ENCODE measurements at regions not wholly inside any gene's neighbourhood (a gene's known extent, or its start where the extent isn't known, plus 50 kb on each side); places are given as distances from the start of the nearest gene placed in this dataset.
"Not testable (repeated sequence)": the region's sequence is repeated elsewhere in the genome, so short reads cannot be mapped to it uniquely, and the experiment has no call there.

DNA sequence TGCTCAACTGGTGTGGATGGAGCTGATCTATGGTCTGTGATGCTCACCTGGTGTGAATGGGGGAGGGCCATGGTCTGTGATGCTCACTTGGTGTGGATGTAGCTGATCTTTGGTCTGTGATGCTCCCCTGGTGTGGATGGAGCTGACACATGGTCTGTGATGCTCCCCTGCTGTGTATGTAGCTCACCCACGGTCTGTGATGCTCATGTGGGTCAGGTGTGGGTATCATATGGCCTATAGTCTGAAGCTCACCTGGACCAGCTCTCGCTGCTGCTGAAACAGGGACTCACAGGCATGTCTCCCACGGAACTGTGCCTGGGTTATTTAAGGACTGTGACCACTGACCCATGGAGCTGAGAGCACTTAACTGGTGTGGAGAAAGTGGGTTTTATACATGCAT, 109.7 kb downstream of the CRLF2 start:
- DNase-seq (ENCODE audit: low spot score) = no peak

DNA sequence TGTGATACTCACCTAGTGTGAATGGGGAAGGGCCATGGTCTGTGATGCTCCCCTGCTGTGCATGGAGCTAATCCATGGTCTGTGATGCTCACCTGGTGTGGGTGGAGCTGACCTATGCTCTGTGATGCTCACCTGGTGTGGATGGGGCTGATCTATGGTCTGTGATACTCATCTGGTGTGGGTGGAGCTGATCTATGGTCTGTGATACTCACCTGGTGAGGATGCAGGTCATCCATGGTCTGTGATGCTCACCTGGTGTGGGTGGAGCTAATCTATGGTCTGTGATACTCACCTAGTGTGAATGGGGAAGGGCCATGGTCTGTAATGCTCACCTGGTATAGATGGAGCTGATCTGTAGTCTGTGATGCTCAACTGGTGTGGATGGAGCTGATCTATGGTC, 110.2 kb downstream of the CRLF2 start:
- DNase-seq (ENCODE audit: low spot score) = not testable (repeated sequence)

DNA sequence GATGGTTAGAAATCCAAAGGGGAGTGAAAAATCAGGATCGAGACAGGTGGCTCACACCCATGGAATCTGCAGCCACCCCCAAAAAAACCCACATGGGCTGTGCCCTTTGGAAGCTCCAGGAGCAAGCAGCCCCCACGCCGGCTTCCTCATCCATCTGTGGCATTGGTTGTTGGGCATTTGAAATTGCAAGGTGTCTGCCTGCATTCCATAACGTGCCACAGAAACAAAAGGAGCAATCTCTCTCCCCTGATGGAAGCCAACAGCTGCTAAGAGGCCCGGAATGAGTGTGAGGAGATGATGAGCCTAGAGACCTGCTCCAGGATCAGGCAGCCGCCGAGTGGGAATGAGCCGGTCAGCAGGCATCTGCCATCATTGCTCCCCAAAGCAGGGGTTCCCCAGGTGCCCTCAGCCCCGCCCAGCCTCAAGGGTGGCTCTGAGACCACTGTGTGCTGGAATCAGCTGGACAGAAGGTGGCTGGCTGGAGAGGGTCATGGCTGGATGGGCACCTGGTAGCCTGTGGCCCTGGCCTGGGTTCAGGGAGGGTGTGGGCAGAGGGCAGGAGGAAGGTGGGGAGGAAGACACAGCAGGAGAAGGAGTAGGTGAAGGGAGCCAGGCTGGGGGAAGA, 113.2 kb downstream of the CRLF2 start:
- no peak for DNase-seq (ENCODE audit: low spot score)

DNA sequence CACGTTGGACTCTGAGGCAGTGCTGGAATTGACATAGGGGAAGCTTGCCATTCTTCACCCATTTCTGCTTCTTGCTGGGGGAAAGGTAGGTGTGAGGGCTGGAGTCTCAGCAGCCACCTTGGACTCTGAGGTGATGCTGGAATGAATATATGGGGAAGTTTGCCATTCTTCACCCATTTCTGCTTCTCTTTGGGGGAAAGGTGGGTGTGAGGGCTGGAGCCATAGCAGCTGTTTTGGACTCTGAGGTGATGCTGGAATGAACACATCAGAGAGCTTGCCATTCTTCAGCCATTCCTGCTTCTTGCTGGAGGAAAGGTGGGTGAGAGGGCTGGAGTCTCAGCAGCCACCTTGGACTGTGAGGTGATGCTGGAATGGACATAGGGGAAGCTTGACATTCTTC, 115.1 kb downstream of the CRLF2 start:
- DNase-seq (ENCODE audit: low spot score) = no peak

DNA sequence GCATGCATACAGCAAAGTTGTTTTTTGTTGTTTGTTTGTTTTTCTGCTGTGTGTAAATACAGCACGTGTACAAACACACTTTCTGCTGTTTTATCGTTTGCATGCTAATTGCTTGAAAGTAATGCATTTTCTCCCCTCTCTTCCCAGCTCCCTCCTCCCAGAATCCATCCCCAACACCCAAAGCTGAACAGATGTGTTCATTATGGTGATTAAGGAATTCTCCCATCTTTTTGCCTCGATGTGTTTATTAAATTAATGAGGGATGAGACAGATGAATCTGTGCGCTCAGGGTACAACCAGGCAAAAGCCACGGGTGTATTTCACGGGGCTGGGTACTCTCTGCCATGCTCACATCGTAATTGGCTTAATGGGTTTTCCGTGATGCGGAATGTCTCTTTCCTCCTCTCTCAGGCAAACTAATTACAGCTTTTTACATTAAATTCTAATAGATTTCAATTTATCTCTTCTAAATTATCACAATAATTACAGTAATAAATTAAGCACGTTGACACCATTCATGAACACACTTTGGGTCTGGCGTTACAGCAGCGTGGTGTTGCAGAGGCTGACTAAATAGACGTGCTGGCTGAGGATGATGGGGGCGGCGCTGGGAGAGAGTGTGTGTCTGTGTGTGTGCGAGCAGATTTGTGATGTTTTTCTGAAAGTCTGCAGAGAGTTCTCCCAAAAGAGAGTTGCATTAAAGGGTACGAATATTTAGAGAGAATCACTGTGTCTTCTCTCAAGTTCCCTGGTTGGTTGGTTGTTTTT, 117.7 kb downstream of the CRLF2 start:
- DNase-seq (ENCODE audit: low spot score) = no peak

DNA sequence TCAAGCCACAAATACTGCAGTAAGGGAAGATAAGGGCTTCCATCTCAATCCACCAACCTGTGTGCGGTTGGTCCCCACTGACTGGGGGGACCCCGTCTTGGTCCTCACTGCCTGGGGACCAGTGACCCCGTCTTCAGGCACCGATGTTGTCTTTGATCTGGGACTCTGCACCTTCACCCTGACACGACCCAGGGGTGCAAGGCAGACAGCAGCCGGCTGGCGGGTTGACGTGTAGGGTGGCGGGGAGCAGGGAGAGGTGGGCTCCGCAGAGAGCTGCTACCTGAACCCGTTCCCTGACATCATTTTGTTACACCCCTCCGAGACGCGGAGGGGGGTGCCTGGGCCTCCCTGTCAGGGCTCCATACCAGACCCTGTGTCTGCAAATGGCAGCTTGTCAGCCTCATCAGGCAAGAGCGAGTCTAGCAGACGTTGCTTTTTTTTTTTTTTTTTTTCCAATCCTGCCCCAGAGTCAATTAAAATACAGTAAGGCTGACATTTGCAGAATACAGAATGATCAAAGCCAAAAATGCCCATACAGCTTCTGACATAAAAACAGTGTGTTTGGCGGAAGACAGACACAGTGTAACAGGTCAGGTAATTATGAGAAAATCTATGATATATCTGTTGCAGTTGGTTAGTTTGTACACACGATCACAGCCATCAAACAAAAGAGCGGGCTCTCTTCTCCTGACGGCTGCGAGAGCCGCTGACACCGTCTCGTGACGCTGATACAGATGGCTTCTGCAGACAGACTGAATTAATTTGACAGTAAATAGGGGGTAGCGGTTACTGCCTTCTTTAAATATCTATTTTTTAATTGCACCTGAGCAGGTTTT, 118.6 kb downstream of the CRLF2 start:
- DNase-seq (ENCODE audit: low spot score) = no peak

DNA sequence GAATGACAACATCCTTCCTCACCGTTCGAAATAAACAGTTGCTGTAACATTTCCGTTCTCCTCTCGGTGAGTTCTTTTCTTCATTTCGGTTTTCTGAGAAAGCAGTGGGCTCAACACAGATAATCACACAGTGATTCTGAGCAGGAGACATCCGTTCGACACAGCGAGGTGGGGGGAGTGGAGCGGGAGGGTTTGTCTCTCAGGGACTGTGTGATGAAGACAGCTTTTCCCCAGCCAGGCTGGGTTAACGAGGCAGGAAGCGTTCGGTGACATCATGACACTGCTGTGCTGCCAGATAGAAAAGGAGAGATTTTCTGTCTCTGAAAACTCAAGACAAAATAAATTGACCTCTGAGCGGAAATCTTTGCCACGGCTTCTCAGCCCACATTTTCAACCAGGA, 119.3 kb downstream of the CRLF2 start:
- DNase-seq (ENCODE audit: low spot score) = no peak

DNA sequence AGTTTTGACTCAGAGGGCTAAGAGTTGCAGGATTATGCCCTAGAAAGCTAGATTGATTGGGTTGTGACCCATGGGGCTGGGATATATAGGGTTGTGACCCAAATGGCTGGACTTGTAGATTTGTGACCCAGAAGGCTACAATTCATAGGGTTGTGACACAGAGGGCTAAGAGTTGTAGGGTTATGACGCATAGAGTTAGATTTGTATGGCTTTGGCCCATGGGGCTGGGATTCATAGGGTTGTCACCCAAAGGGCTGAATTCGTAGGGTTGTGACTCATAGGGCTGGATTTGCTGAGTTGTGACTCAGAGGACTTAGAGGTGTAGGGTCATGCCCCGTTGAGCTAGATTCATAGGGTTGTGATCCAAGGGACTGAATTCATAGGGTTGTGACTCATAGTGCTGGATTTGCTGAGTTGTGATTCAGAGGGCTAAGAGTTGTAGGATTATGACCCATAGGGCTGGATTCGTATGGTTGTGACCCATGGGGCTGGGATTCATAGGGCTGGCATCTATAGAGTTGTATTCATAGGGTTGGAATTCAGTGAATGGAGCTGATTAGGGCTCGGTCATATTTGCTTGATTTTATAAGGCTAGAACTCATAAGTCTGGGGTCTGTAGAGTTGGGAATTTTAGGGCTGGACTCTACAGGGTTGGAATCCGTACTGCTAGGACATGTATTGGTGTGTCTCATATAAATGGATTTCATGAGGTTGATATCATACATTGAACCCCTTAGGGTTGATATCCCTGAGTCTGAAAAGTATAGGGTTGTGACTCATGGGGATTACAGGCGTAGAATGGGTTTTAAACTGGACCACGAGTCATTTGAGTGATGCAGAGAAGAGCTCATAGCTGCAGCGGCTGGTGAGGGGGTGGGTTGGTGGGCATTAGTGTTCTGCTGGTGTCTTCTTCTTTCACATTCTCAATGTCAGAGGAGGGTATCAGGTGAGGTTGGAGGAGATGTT, 125.7 kb downstream of the CRLF2 start:
- no peak for DNase-seq (ENCODE audit: low spot score)

DNA sequence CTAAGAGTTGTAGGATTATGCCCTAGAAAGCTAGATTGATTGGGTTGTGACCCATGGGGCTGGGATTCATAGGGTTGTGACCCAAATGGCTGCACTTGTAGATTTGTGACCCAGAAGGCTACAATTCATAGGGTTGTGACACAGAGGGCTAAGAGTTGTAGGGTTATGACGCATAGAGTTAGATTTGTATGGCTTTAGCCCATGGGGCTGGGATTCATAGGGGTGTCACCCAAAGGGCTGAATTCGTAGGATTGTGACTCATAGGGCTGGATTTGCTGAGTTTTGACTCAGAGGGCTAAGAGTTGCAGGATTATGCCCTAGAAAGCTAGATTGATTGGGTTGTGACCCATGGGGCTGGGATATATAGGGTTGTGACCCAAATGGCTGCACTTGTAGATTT, 126.6 kb downstream of the CRLF2 start:
- DNase-seq (ENCODE audit: low spot score) = not testable (repeated sequence)

DNA sequence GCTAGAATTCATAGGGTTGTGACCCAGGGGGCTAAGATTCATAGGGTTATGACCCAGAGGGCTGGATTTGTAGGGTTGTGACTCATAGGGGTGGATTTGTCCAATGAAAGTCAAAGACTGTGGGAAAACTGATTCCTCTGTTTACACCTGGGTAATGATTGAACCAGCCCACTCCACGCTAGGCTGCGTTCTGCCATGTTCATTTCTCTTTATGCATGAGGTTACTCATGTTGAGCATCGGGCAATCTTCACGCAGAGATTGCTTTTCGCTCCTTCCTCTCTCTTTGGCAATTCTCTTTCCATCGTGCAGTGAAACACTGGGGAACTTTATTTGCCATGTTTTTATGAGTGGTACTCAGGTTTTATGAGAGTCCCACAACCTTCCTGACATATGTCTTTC, 127.8 kb downstream of the CRLF2 start:
- DNase-seq (ENCODE audit: low spot score) = no peak

DNA sequence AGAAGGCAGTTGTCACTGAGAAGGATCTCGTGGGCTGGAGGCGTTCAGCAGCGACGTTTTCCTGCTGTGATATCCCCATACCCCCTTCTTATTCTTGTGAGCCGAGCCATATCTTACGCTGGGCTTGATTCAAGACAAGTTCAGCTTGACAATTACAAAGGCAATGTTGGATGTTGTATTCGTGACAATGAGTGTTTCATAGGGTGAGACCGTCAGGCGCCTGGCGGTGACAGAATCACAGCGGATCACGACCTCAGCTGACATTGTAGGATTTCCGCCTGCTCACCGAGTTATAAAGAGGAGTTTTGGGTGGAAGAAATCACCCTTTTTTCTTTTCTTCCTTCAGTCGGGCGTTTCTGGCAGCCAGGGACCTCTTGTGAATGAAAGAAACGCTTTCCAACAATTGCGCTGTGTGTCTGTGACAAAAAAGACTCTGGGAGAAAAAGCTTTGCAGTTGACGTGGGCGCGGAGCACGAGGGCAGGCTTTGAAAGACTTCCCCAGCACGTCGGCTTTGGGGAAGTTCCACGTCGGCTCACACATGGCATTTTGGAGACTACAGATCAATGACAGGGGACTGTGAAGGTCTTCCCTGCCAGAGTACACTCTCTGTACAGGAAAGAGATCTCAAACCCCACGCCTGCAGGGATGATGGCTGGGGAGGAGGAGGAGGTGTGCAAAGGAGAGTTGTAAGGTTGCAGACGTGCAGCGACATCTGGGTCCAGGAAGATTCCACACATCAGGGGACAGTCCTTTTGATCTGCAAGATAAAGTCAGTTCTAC, 135.4 kb downstream of the CRLF2 start:
- DNase-seq (ENCODE audit: low spot score) = no peak

DNA sequence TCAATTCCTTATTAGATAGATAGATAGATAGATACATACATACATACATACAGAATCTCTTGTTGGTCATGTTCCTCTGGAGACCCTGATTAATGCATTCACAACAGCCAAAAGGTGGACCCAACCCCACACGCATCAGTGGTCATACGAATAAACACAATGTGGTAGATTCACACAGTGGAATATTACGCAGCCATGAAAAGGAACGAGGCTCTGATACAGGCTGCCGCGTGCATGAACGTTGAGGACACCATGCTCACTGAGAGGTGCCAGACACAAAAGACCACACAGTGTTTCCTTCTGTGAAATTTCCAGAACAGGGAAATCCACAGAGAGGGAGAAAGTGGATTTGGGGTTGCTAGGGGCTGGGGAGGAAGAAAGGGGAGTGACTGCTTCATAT, 136.7 kb downstream of the CRLF2 start:
- no peak for DNase-seq (ENCODE audit: low spot score)

DNA sequence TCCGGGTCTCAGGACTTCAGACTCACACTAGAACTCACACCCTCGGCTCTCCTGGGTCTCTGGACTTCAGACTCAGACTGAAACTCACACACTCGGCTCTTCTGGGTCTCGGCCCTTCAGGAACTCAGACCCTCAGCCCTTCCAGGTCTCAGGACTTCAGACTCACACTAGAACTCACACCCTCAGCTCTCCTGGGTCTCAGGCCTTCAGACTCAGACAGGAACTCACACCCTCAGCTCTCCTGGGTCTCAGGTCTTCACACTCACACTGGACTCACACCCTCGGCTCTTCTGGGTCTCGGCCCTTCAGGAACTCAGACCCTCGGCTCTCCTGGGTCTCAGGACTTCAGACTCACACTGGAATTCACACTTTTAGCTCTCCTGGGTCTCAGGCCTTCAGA, 137.3 kb downstream of the CRLF2 start:
- no peak for DNase-seq (ENCODE audit: low spot score)

DNA sequence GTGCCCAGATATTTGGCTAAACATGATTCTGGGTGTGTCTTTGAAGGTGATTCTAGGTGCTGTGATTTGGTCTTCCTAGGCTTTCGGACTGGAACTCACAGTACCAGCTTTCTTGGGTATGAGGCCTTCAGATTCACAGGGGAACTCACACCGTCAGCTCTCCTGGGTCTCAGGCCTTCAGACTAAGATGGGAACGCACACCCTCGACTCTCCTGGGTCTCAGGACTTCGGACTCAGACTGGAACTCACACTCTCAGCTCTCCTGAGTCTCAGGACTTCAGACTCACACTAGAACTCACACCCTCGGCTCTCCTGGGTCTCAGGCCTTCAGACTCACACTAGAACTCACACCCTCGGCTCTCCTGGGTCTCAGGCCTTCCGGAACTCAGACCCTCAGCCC, 137.7 kb downstream of the CRLF2 start:
- no peak for DNase-seq (ENCODE audit: low spot score)

DNA sequence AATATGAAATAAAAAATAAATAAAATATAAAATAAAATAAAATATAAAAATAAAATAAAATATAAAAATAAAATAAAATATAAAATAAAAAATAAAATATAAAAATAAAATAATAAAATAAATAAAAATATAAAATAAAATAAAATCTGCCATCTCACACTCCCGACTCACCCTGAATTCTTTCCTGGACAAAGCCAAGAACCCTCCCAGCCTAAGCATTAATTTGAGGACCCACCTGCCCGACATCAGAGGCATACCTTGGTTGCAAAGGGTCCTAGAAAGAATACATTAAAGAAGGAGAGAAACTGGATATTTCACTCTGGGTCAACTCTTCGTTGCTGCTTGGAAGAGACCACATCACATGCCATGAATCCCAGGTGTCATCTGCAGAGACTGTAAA, 138.3 kb downstream of the CRLF2 start:
- DNase-seq (ENCODE audit: low spot score) = no peak

DNA sequence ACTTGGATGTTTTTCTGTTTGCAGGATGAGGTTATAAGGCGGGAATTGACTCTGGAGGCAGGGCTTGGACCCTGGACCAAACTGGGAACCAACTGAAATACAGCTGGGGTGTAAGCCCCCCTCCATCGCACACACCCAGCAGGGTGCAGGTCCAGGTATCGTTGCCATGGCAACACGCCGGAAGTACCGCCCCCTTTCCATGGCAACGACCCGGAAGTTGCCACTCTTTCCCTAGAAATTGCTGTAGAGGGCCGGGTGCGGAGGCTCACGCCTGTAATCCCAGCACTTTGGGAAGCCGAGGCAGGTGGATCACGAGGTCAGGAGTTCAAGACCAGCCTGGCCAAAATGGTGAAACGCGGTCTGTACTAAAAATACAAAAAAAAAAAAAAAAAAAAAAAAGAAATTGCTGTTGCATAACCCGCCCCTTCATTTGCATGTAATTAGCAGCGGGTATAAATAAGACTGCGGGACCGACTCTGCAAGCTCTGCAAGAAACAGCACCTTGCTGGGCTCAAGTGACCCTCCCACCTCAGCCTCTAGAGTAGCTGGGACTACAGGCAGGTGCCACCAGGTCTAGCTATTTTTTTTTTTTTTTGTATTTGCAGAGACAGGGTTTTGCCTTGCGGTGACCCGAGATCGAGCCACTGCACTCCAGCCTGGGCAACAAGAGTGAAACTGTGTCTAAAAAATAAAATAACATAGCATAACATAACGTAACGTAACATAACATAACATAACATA, 139.6 kb downstream of the CRLF2 start:
- DNase-seq (ENCODE audit: low spot score) = no peak

DNA sequence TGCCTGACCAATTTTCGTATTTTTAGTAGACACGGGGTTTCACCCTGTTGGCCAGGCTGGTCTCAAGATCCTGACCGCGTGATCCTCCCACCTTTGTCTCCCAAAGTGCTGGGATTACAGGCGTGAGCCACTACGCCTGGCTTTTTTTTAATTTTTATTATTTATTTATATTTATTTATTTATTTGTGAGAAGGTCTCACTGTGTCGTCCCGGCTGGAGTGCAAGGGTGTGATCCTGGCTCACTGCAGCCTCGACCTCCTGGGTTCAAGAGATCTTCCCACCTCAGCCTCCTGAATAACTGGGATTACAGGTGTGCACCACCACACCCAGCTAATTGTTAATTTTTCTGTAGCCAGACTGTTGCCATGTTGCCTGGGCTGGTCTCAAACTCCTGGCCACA, 141.1 kb downstream of the CRLF2 start:
- no peak for DNase-seq (ENCODE audit: low spot score)

DNA sequence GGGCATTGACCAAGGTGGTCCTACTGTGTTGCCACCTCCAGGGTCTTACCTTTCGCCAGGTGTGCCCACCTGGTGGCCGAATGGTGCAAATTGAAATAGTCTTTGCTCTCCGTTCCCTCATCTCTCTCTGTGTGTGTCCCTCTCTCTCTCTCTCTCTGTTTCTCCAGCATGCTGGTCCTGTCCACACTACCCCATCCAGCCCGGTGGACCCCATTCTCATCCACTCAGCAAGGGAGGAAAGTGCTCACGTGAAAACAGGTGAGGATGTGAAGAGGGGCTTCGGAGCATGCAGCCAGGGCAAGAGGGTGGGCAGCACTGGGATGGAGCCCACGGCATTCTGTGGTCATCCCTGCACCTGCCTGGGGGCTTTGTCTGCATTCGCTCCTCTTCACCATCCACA, 150.1 kb downstream of the CRLF2 start:
- no peak for DNase-seq (ENCODE audit: low spot score)

DNA sequence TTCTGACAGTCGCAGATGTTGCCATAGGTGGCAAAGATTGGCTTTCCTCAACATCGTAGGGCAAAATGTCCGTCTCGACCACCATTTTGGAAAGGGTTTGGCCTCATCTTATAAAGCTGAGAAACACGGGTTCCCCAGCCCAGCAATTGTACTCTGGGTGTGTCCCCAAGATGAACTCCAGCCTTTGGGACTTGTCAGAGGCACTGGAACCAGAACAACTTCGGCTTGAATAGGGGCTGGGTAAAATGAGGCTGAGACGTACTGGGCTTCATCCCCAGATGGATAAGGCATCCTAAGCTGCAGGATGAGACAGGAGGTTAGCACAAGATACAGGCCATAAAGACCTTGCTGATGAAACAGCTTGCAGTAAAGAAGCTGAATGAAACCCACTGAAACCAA, 151.9 kb downstream of the CRLF2 start:
- no peak for DNase-seq (ENCODE audit: low spot score)

All from AG20443 (cell line).